Keratinocyte (primary cell): ENCODE measurements at regions not wholly inside any gene's neighbourhood (a gene's known extent, or its start where the extent isn't known, plus 50 kb on each side); places are given as distances from the start of the nearest gene placed in this dataset.

Experiments
- CTCF ChIP-seq, 3 experiments: IDR thresholded peaks in 1 of 3; conservative IDR thresholded peaks in 1 of 3; optimal IDR thresholded peaks in 1 of 3; 2 replicates in 2 of 3; 3 replicates in 1 of 3; pipeline versions ENCODE3 to v1.5.1; 2011; ENCODE audit warnings: low read length in 3 of 3, mild to moderate bottlenecking in 3 of 3, moderate library complexity in 2 of 3, control low read depth in 1 of 3, inconsistent platforms in 1 of 3; ENCODE audit not compliant: insufficient read depth in 2 of 3; ENCODE audit errors: extremely low read depth in 1 of 3
- EZH2 ChIP-seq: IDR thresholded peaks from one replicate; pipeline ENCODE4 v1.6.1; 2012; ENCODE audit warnings: inconsistent platforms, mild to moderate bottlenecking, low read length, moderate library complexity

GRCh38 chr2:71892896-71893295, 254.8 kb downstream of the CYP26B1 start:
- TF ChIP-seq CTCF (optimal IDR thresholded peaks at IDR 0.05 in 1 of 3, IDR thresholded peaks at IDR 0.05 in 1 of 3, conservative IDR thresholded peaks at IDR 0.05 in 1 of 3; ENCODE audit: extremely low read depth in 1 of 3, insufficient read depth in 2 of 3, low read length in 3 of 3) (no peak), EZH2 (no peak)
